ENCODE measurements at regions not wholly inside any gene's neighbourhood (a gene's known extent, or its start where the extent isn't known, plus 50 kb on each side); places are given as distances from the start of the nearest gene placed in this dataset.

DNA sequence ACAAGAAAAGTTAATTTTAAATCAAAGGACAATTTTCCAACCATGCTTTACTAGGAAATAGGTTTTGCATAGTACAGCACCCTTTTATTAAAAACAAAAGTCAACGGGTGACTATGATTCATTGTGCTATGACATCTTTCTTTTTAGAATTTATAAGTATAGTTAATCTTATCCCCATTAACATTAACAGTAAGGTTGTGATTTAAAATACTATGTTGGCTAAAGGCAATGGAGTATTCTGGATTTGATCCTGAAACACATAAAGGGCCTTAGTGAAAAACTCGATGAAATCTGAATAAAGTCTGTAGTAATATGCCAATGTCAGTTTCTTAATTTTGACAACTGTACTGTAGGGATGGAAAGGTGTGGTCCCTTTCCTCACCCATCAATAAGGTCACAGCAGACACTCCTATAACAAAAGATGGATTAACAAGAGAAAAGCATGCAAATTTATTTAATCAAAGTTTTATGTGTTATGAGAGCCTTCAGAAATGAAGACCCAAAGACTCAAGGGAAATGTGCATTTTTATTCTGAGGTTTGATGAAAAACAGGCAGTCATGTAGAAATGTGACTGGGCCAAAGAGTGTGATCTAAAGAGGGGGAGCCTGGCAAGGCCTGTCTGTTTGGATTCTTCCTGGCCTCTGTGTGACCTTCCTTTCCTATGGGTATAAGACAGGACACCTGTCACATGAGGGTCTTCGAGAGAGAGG, 731.4 kb downstream of the TSN start:
- no peak for DNase-seq (ENCODE audit: low read depth in 3 of 3)

DNA sequence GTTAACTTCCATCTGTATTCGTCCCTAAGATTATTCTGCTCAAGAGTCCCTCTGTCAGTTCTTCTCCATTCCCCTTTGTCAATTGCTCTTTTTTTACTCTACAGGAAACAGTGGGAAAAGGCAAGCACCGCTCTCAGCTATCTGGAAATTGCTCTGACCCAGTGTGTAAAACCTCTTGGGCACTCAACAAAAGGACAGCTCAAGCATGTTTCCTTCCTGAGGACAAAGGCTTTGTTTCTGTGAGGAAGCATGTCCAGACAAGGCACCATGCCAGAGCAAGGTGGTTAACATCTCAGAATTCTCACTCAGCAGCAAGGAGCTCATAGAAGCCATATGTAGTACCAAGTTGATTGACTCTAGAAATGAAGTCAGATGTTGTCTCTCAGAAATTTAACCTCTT, 735.6 kb downstream of the TSN start:
- no peak for DNase-seq (ENCODE audit: low read depth in 3 of 3)

DNA sequence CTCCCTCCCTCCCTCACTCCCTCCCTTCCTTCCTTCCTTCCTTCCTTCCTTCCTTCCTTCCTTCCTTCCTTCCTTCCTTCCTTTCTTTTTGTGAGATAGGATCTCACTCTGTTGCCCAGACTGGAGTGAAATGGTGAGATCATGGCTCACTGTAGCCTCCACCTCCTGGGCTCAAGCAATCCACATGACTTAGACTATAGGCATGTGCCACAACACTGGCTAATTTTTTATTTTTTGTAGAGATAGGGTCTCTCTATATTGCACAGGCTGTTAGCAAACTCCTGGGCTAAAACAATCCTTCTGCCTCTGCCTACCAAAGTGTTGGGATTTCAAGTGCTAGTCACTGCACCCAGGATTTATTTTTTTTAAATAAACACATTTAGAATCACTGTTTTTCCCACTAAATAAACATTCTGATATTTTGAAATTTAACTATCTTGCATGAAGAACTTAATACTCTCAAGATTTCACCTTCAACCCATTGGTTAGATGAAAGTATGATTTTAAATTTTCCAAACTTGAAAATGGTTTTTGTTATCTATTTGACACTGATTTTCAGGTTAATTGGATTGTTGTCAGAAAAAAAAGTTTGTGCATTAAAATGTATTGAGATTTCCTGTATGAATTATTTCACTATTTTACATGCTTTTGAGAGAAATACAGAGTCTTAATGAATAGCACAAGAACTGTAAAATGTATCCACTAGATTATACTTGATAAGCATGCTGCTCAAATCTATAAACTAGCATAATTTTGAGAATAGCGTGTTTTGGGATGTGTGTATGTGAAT, 745.1 kb downstream of the TSN start:
- DNase-seq (ENCODE audit: low read depth in 3 of 3): no peak

DNA sequence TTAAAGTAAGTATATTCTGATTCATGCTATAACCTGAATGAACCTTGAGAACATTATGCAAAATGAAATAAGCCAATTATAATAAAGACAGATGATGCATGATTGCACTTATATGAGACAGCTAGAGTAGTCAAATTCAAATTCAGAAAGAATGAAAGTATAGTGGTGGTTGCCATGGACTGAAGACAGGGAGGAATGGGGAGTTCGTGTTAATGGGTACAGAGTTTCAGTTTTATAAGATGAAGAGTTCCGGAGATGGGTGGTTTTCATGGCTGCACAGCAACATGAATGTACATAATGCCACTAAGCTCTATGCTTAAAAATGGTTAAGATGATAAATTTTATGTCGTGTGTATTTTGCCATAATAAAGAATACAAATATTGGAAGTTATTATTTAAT, 751.2 kb downstream of the TSN start:
- no peak for DNase-seq (ENCODE audit: low read depth in 3 of 3)

- no peak for DNase-seq (ENCODE audit: low read depth in 3 of 3)
These were observed 751.8 kb downstream of the TSN start for GRCh38 chr2:122507261-122507660.

DNA sequence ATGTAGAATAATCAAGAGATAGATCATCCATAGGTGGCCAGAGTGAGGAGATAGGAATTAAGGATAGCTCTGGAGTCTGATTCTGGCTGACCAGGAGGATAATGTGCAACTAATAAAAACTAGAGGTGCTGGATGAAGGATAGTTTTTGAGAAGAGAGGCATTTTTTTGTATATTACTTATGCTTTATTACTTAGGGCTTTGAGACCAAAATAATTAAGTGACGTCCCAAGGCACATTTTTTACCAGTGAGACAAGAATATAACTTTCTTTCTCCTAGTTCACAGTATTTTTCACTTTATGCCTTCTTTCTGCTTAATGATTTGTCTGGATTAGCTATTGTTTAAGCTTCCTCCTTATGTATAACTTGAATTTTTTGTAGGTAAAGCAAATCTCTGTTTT, 756.6 kb downstream of the TSN start:
- DNase-seq (ENCODE audit: low read depth in 3 of 3): no peak

GRCh38 chr2:122514451-122514996, 759.1 kb downstream of the TSN start:
- no peak for DNase-seq (ENCODE audit: low read depth in 3 of 3)

GRCh38 chr2:122515731-122516290, 760.4 kb downstream of the TSN start:
- no peak for DNase-seq (ENCODE audit: low read depth in 3 of 3)

GRCh38 chr2:122516775-122517174, 761.3 kb downstream of the TSN start:
- no peak for DNase-seq (ENCODE audit: low read depth in 3 of 3)

GRCh38 chr2:122519366-122519765, 763.9 kb downstream of the TSN start:
- no peak for DNase-seq (ENCODE audit: low read depth in 3 of 3)

DNA sequence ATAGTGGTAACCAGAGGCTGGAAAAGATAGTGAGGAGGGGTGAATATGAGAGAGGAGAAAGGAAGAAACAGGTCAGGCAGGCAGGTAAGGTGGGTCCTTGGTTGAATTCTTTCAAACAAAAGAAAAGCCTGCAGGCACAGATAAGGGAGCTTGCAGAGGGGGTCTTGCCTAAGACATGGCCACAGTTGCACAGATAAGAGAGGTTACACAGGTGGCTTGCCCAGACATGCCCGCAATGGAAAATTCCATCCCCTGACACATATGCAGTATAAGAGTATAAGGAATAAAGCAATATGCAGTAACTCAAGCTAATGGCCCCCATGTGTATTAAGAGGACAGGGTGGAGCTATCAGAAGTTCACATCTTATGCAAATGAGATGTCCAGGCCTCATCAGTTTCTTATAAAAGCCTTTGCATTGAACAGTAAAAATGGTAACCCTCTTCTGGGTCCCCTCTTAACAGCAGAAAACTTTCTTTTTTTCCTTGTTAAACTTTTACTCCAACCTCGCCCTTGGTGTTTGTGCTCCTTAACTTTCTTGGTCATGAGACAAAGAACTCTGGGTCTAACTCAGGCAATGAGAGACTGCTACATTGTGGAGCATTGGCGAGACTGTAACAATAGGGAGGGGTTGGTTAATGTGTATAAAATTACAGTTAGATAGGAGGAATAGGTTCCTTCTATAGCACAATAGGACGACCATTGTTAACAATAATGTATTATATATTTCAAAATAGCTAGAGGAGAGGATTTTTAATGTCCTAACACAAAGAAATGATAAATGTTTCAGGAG, 764.6 kb downstream of the TSN start:
- no peak for DNase-seq (ENCODE audit: low read depth in 3 of 3)

DNA sequence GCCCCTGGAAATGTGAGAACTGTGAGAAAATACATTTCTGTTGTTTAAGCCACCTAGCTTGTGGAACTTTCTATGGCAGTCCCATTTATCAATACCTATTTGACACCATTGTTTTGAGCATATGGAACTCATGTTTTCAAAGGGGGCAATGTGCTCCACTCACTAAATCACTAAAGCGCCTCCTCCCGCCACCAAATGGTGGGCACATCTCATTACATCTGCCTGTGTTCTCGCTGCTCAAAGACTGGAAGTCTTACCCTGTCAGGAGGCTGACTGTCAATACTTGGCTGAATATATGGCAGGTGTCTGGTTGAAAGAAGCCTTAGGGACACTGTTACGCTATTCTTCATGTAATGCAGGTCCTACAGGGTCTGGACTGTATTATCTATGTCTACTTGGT, 767.7 kb downstream of the TSN start:
- DNase-seq (ENCODE audit: low read depth in 3 of 3): no peak

GRCh38 chr2:122523981-122524380, 768.5 kb downstream of the TSN start:
- no peak for DNase-seq (ENCODE audit: low read depth in 3 of 3)

- DNase-seq (ENCODE audit: low read depth in 3 of 3): no peak
These were observed 769.9 kb downstream of the TSN start for GRCh38 chr2:122525336-122525735.

GRCh38 chr2:122528061-122528460, 772.6 kb downstream of the TSN start:
- DNase-seq (ENCODE audit: low read depth in 3 of 3): no peak

GRCh38 chr2:122528958-122529705, 773.7 kb downstream of the TSN start:
- no peak for DNase-seq (ENCODE audit: low read depth in 3 of 3)

GRCh38 chr2:122530814-122531213, 775.4 kb downstream of the TSN start:
- DNase-seq (ENCODE audit: low read depth in 3 of 3): no peak

- DNase-seq (ENCODE audit: low read depth in 3 of 3): no peak
These were observed 776.0 kb downstream of the TSN start for GRCh38 chr2:122531290-122532071.

DNA sequence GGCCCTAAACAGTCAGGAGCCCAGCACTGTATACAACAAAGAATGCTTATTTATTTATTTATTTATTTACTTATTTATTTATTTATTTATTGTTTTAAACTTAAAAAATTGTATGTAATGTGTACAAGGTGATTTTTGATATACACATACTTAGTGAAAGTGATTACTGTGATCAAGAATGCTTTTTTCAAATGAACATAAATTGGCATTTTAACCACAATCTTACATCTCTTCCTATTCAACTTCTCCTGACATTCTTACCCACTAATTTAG, 776.6 kb downstream of the TSN start:
- no peak for DNase-seq (ENCODE audit: low read depth in 3 of 3)

DNA sequence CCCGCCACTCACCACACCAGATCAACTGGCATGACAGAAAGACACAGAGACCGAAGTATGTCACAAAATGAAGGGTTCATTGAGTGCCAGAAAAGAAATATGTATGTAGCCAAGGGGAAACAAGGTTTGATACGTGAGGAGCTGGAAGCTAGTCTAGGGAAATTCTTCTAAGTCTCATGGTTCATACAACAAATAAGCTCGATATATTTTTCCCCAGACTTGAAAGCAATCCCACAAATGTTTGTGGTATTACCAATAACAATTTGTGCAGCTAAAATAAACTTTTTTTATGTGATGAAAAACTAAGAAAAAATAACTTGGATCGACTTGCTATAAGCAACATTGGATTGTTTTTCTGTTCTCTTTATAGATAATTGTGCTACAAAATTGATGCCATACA, 777.0 kb downstream of the TSN start:
- no peak for DNase-seq (ENCODE audit: low read depth in 3 of 3)

All from stimulated activated CD4-positive, alpha-beta T cell treated with anti-CD3 and anti-CD28 coated beads, TNF-alpha, amount 100 ng/mL, for 4 hours (primary cell).